Endometrial microvascular endothelial cells (primary cell): ENCODE measurements at regions not wholly inside any gene's neighbourhood (a gene's known extent, or its start where the extent isn't known, plus 50 kb on each side); places are given as distances from the start of the nearest gene placed in this dataset.

Experiments
- in situ Hi-C: cut with HindIII; loops from 2 replicates; pipeline ENCODE4 v1.10.0; 2017; ENCODE audit warnings: low sequenced_read_pairs, low pct_unique_long_range_greater_than_20kb; ENCODE audit errors: inconsistent ontology term

- in situ Hi-C loops, result loop anchor here (25.0 kb wide), 1 partner anchor 535 kb away; no protein-coding TSS in a partner anchor
These were observed 610.3 kb downstream of the TBC1D22A start for GRCh38 chr22:47372596-47373385.

GRCh38 chr22:47372111-47372581, 609.7 kb downstream of the TBC1D22A start:
- in situ Hi-C loops, result loop anchor here (25.0 kb wide), 1 partner anchor 535 kb away; no protein-coding TSS in a partner anchor

GRCh38 chr22:47371263-47372090, 609.0 kb downstream of the TBC1D22A start:
- in situ Hi-C loops, result loop anchor here (25.0 kb wide), 1 partner anchor 534 kb away; no protein-coding TSS in a partner anchor

- in situ Hi-C loops, result loop anchor here (25.0 kb wide), 1 partner anchor 533 kb away; no protein-coding TSS in a partner anchor
These were observed 608.2 kb downstream of the TBC1D22A start for GRCh38 chr22:47370448-47371262.

- in situ Hi-C loops, result loop anchor here (25.0 kb wide), 1 partner anchor 532 kb away; no protein-coding TSS in a partner anchor
These were observed 607.1 kb downstream of the TBC1D22A start for GRCh38 chr22:47369431-47370015.

DNA sequence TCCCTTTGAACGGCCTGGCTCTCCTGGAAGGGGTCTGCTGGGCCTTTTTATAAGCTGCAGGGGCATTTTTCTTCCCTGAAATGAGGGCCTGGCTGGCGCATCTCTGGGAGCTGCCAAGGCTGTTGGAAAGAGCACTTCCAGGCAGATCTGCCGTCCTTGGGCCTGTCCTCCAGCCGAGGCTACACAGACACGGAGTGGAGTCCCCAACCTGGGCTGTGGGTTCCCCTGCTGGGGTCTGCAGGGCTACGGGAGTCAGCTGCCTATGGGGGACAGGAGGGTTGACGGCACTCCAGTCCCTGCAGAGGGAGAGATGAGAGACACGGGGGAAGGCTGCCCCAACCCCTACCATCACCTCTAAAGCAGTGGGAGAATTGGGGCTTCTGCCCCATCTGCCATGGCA, 606.6 kb downstream of the TBC1D22A start:
- in situ Hi-C loops, result loop anchor here (25.0 kb wide), 1 partner anchor 532 kb away; no protein-coding TSS in a partner anchor

DNA sequence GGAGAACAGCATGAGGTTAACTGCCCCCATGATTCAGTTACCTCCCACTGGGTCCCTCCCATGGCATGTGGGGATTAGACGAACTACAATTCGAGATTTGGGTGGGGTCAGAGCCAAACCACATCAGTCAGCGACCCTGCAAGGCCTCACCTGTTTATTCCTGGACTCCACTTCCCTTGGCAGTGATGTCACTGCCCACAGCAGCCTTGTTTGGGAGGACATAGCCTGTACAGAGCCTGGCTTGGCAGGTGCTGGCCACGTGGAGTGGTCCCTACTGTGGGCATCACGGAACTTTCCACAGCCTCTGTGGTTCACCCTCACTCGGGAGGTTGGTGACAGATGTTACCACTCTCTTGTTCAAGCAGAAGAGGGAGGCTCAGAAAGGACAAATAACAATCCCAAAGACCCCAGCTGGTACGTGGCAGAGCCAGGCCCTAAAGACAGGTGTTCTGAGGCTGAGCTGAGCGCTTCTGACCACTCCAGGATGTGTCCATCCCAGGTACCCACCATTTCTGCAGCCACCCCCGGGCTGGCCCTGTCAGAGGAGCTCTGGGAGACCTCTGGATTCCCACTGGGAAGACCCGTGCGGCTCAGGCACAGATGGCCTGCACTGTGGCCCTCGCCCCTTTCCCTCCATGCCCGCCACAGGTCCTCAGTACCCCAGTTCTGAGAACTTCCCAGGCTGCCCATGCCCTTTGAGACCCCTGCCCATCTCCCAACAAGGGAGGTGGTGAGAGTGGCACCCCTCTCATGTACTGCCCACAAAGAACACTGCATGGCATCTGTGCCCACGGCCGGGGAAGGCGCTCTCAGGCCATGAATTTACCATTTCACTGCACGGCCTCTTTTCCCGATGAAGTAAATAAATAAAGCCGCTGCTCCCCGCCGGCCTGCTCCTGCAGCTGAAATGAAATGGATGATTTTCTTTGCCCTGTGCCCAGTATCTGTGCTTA, 605.8 kb downstream of the TBC1D22A start:
- in situ Hi-C loops, result loop anchor here (25.0 kb wide), 1 partner anchor 531 kb away; no protein-coding TSS in a partner anchor

DNA sequence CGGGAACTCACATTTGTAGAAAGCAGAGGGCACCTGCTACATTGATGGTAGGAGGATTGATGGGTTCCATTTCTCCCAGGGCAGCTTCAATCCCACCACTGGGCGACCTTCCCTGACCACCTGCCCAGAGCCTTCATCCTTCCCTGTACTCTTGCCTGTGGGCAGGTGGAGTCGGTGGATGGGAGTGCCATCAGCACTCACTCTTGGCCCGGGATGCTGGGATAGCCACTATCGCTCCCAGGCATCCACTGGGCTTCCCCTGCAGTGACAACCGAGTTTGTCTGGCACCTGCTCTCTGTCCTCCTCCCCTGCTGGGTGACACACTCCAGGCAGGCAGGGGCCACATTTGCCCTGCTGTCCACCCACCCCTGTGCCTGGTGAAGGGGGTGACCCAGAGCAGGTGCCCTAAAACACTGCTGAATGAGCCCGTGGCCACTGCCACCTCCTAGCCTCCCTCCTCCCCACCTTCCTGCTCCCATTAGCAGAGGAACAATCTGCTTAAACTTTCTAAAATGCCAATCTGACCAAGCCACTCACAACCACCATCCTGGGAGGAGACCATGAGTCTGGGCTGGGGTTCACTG, 604.7 kb downstream of the TBC1D22A start:
- in situ Hi-C loops, result loop anchor here (25.0 kb wide), 1 partner anchor 530 kb away; no protein-coding TSS in a partner anchor

- in situ Hi-C loops, result loop anchor here (25.0 kb wide), 1 partner anchor 529 kb away; no protein-coding TSS in a partner anchor
These were observed 603.7 kb downstream of the TBC1D22A start for GRCh38 chr22:47366026-47366767.

DNA sequence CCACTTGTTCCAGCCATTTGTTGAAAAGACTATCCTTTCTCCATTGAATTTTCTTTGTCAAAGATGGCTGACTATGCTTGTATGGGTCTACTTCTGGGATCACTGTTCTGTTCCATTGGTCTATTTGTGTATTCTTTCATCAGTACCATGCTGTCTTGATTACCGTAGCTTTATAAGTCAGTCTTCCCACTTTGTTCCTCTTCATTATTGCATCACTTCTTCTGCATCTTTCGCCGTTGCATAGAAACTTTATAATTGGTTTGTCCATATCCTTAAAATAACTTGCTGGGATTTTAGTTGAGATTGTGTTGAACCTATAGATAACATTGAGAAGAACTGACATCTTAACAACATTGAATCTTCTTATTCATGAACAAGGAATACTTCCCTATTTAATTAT, 598.8 kb downstream of the TBC1D22A start:
- in situ Hi-C loops, result loop anchor here (25.0 kb wide), 1 partner anchor 524 kb away; no protein-coding TSS in a partner anchor

GRCh38 chr22:47357493-47357892, 595.0 kb downstream of the TBC1D22A start:
- in situ Hi-C loops, result loop anchor here (25.0 kb wide), 1 partner anchor 520 kb away; no protein-coding TSS in a partner anchor

DNA sequence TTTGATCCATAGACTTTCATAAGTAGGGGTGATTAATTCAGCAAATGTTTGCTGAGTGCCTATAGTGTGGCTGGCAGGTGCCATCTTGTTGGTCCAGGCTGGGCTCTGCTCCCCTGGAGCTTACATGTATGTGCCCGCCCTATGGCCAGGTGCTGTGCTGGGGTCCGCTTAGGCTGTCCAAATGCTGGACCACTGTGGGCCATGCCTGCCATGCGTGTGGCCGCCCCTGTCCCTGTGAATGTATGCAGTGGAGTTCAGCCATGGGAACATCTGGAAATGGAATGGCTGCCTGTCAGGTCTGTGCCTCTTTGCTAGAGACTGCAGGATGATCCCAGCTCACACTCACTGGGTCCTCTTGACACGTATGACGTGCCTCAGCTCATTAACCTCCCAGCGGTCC, 594.6 kb downstream of the TBC1D22A start:
- in situ Hi-C loops, result loop anchor here (25.0 kb wide), 1 partner anchor 520 kb away; no protein-coding TSS in a partner anchor

GRCh38 chr22:47356511-47357011, 594.1 kb downstream of the TBC1D22A start:
- in situ Hi-C loops, result loop anchor here (25.0 kb wide), 1 partner anchor 519 kb away; no protein-coding TSS in a partner anchor

GRCh38 chr22:47355776-47356510, 593.5 kb downstream of the TBC1D22A start:
- in situ Hi-C loops, result loop anchor here (25.0 kb wide), 1 partner anchor 519 kb away; no protein-coding TSS in a partner anchor

- in situ Hi-C loops, result loop anchor here (25.0 kb wide), 1 partner anchor 518 kb away; no protein-coding TSS in a partner anchor
These were observed 592.9 kb downstream of the TBC1D22A start for GRCh38 chr22:47355388-47355725.
